Adrenal gland (tissue), 5 donors: ENCODE measurements at regions not wholly inside any gene's neighbourhood (a gene's known extent, or its start where the extent isn't known, plus 50 kb on each side); places are given as distances from the start of the nearest gene placed in this dataset.

Experiments used
- POLR2A ChIP-seq, 2 donors: fragments of 450-650 bp; IDR thresholded peaks; one replicate each; pipeline ENCODE4 v1.6.1; 2017; ENCODE audit warnings: antibody characterized with exemption in 2 of 2, mild to moderate bottlenecking in 2 of 2, moderate library complexity in 1 of 2
- TF ChIP-seq, protein P1 (sequence below), 6 experiments: fragments of 450-650 bp in 4 of 6; fragments of 200-600 bp in 2 of 6; sonication (generic) in 1 of 6; IDR thresholded peaks; 1 replicate in 5 of 6; 2 replicates in 1 of 6; pipeline versions ENCODE4 v1.5.1 to v1.8.0; 2016 to 2021; ENCODE audit warnings: antibody characterized with exemption in 6 of 6, mild to moderate bottlenecking in 2 of 6, moderate library complexity in 1 of 6
- donor health status: DM: no; HTN: no; CAD: no.

GRCh38 chr9:129307227-129307970 lies 129.3 kb upstream of the IER5L start:
- TF ChIP-seq, protein P1, sequence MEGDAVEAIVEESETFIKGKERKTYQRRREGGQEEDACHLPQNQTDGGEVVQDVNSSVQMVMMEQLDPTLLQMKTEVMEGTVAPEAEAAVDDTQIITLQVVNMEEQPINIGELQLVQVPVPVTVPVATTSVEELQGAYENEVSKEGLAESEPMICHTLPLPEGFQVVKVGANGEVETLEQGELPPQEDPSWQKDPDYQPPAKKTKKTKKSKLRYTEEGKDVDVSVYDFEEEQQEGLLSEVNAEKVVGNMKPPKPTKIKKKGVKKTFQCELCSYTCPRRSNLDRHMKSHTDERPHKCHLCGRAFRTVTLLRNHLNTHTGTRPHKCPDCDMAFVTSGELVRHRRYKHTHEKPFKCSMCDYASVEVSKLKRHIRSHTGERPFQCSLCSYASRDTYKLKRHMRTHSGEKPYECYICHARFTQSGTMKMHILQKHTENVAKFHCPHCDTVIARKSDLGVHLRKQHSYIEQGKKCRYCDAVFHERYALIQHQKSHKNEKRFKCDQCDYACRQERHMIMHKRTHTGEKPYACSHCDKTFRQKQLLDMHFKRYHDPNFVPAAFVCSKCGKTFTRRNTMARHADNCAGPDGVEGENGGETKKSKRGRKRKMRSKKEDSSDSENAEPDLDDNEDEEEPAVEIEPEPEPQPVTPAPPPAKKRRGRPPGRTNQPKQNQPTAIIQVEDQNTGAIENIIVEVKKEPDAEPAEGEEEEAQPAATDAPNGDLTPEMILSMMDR (IDR thresholded peaks at IDR 0.05) = no peak
- TF ChIP-seq POLR2A (IDR thresholded peaks at IDR 0.05) = no peak
